OCI-LY7 (cell line): ENCODE measurements at regions not wholly inside any gene's neighbourhood (a gene's known extent, or its start where the extent isn't known, plus 50 kb on each side); places are given as distances from the start of the nearest gene placed in this dataset.

Experiments used
- BruUV-seq: library from RNA; stranded (reverse); fragments of 400-500 nt; replicated peaks from 2 replicates; lab custom pipeline; 2021; lab: Mats Ljungman, UMichigan
- CTCF ChIA-PET: fragments of 300-600 bp; sonication (Branson Sonifier 250); formaldehyde crosslinking; loops from one replicate; lab custom pipeline; 2022; ENCODE audit warnings: antibody characterized with exemption; ENCODE audit not compliant: unreplicated experiment; lab: Charles Lee
- POLR2A ChIA-PET: fragments of 300-600 bp; sonication (Branson Sonifier 250); formaldehyde crosslinking; loops from one replicate; lab custom pipeline; 2022; ENCODE audit warnings: antibody characterized with exemption; lab: Charles Lee
- DNase-seq: peaks from one replicate; pipeline ENCODE4 v3.0.0-alpha.2; 2015; ENCODE audit warnings: low spot score
- H2AFZ ChIP-seq: fragments of 200-600 bp; sonication (generic), shearing (Covaris generic); 2 replicates; pipeline ENCODE4 v1.6.1; 2014; ENCODE audit warnings: mild to moderate bottlenecking, antibody characterized with exemption, low read length, moderate library complexity
- H3K27ac ChIP-seq: fragments of 200-600 bp; sonication (generic); 2 replicates; pipeline ENCODE4 v1.5.1; 2014; ENCODE audit warnings: mixed run types, low read depth, mild to moderate bottlenecking, moderate library complexity, low read length, inconsistent platforms; ENCODE audit not compliant: poor library complexity, severe bottlenecking
- H3K36me3 ChIP-seq: fragments of 200-600 bp; sonication (generic); 2 replicates; pipeline ENCODE4 v1.6.1; 2014; ENCODE audit warnings: mild to moderate bottlenecking, antibody characterized with exemption, low read length, moderate library complexity, mixed read lengths; ENCODE audit not compliant: insufficient read depth
- H3K4me1 ChIP-seq: fragments of 200-600 bp; sonication (generic); 2 replicates; pipeline ENCODE4 v1.5.1; 2014; ENCODE audit warnings: mild to moderate bottlenecking, low read length; ENCODE audit not compliant: insufficient read depth, poor library complexity, severe bottlenecking
- H3K4me2 ChIP-seq: fragments of 200-600 bp; sonication (generic); 2 replicates; pipeline ENCODE4 v1.6.1; 2014; ENCODE audit warnings: mild to moderate bottlenecking, low read length
- H3K4me3 ChIP-seq: fragments of 200-600 bp; sonication (generic); 2 replicates; pipeline ENCODE4 v1.5.1; 2014; ENCODE audit warnings: mild to moderate bottlenecking, low read depth, low read length; ENCODE audit not compliant: poor library complexity, severe bottlenecking
- H3K79me2 ChIP-seq: fragments of 200-600 bp; sonication (generic); 2 replicates; pipeline ENCODE4 v1.6.1; 2016; ENCODE audit warnings: low read depth, mild to moderate bottlenecking, low read length, moderate library complexity, mixed read lengths; ENCODE audit not compliant: insufficient read depth
- H3K9me2 ChIP-seq: fragments of 200-600 bp; sonication (generic); 2 replicates; pipeline ENCODE4 v1.6.1; 2016; ENCODE audit warnings: mild to moderate bottlenecking, low read length, mixed read lengths; ENCODE audit not compliant: insufficient read depth
- H3K9me3 ChIP-seq: fragments of 200-600 bp; sonication (generic); 2 replicates; pipeline ENCODE4 v1.6.1; 2014; ENCODE audit warnings: mild to moderate bottlenecking, mixed run types, low read length, mixed read lengths
- H4K20me1 ChIP-seq: fragments of 200-600 bp; sonication (generic); 2 replicates; pipeline ENCODE4 v1.6.1; 2014; ENCODE audit warnings: mild to moderate bottlenecking, antibody characterized with exemption, low read length, moderate library complexity, mixed read lengths; ENCODE audit not compliant: insufficient read depth
- EZH2phosphoT487 ChIP-seq: fragments of 200-600 bp; sonication (generic); IDR thresholded peaks from 2 replicates; pipeline ENCODE4 v1.6.1; 2018; ENCODE audit warnings: low read depth, borderline replicate concordance, mild to moderate bottlenecking, mixed run types, antibody characterized with exemption, low read length, moderate library complexity, mixed read lengths
- intact Hi-C: fragments of 100-400 bp; cut with micrococcal nuclease; formaldehyde crosslinking; loops from one replicate; pipeline ENCODE4 v1.10.0; 2022; ENCODE audit not compliant: unreplicated experiment
- TF ChIP-seq, protein P1 (sequence below): fragments of 200-600 bp; sonication (generic); conservative IDR thresholded peaks from 2 replicates; pipeline ENCODE4 v1.5.1; 2014; ENCODE audit warnings: mild to moderate bottlenecking, antibody characterized with exemption, low read length, moderate library complexity, mixed read lengths

DNA sequence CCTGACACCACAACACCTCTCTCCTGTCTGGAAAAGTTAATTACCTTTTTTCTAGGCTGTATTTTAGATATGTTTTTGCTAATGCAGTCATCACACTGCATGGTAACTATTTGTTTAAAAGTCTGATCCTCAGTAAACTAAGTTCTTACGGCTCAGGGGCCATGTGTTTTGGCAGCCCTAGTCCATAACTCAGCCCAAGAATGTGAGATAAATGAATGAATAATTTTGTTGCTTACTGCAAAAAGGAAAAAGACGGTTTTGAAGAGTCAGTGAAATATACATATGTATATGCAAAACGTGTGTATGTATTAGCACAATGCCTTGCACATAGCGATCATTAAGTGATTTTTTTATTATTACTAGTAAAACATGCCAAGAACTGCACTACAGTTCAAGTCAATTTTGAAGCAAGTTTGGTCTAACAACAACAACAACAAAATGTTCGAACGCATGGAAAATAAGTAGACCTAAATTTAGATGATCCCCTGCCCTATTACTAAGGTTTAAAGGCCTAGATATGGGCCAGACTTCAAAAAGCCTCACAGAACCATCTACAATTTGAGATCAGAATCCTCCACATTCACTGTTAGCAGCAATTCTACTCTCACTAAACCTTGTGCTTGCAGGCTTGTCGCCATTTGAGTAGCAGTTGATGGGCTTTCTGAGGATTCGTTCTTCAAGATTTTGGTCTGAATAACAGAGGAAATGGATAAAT, 140.0 kb downstream of the NDUFA12 start:
- no peaks in the 10 kb centered on the region for H3K9me3 ChIP-seq
- no peaks in the 10 kb centered on the region for H3K79me2 ChIP-seq
- ChIA-PET POLR2A (interaction anchor here (1.3 kb wide), 1 partner anchor 21 kb away, joined by 3 read pairs; no protein-coding TSS in a partner anchor), CTCF (no interaction called here)
- H3K27ac ChIP-seq: no peak overlapping the region
- BruUV-seq: no TSS peak
- H3K4me3 ChIP-seq: no peak overlapping the region
- H3K9me2 ChIP-seq: no peaks in the 10 kb centered on the region
- DNase-seq: no peak
- intact Hi-C loops: no loop called here
- H3K4me2 ChIP-seq: no peak overlapping the region
- no peaks in the 10 kb centered on the region for H3K4me1 ChIP-seq
- TF ChIP-seq, protein P1, sequence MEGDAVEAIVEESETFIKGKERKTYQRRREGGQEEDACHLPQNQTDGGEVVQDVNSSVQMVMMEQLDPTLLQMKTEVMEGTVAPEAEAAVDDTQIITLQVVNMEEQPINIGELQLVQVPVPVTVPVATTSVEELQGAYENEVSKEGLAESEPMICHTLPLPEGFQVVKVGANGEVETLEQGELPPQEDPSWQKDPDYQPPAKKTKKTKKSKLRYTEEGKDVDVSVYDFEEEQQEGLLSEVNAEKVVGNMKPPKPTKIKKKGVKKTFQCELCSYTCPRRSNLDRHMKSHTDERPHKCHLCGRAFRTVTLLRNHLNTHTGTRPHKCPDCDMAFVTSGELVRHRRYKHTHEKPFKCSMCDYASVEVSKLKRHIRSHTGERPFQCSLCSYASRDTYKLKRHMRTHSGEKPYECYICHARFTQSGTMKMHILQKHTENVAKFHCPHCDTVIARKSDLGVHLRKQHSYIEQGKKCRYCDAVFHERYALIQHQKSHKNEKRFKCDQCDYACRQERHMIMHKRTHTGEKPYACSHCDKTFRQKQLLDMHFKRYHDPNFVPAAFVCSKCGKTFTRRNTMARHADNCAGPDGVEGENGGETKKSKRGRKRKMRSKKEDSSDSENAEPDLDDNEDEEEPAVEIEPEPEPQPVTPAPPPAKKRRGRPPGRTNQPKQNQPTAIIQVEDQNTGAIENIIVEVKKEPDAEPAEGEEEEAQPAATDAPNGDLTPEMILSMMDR: no peak
- TF ChIP-seq EZH2phosphoT487: no peak
- H3K36me3 ChIP-seq: no peaks in the 10 kb centered on the region
- no peaks in the 10 kb centered on the region for H4K20me1 ChIP-seq
- no peak overlapping the region for H2AFZ ChIP-seq

DNA sequence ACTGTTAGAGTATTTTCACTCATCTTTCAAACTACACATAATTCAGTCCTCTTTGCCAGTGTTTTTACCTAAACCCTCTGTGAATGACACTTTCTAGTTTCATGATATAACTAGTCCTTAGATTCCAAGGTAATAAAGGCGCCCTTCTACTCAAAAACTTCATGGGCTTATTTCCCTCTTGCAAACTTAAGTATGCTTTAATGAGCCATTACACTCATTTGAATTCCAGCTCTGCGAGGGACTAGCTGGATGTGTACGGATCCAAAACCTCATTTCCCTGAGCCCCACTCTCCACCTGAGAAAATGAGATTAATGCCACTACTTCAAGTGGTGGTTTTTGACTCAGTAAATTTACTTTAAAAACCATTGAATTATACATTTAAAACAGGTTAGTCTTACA, 141.1 kb downstream of the NDUFA12 start:
- Histone ChIP-seq H3K4me1 (no peaks in the 10 kb centered on the region), H3K9me3 (no peaks in the 10 kb centered on the region), H3K4me2 (no peak overlapping the region), H3K4me3 (no peak overlapping the region), H3K79me2 (no peaks in the 10 kb centered on the region), H3K9me2 (no peaks in the 10 kb centered on the region), H3K36me3 (no peaks in the 10 kb centered on the region), H3K27ac (no peak overlapping the region), H4K20me1 (no peaks in the 10 kb centered on the region), H2AFZ (no peak overlapping the region; the same call in 1 of the 2 replicates)
- TF ChIP-seq EZH2phosphoT487: no peak
- TF ChIP-seq, protein P1: no peak
- CTCF ChIA-PET: no interaction called here
- POLR2A ChIA-PET: interaction anchor here (1.3 to 1.7 kb wide), 2 partner anchors 9 to 20 kb away, joined by 3 to 4 read pairs; no protein-coding TSS in a partner anchor
- intact Hi-C loops: no loop called here
- no peak for DNase-seq
- no TSS peak for BruUV-seq

DNA sequence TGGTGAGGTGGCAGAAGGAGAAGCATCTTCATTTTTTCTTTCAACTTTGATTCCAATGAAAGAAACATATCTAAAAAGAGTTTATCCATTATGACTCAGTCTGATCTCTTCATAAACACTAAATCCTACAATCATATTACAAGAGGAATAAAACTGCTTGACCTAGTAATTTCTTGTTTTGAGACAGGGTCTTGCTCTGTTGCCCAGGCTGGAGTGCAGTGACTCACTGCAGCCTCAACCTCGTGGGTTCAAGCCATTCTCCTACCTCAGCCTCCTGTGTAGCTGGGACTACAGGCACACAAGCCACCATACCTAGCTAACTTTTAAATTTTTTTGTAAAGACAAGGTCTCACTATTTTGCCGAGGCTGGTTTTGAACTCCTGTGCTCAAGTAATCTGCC, 147.2 kb downstream of the NDUFA12 start:
- Histone ChIP-seq H2AFZ (no peak overlapping the region), H3K36me3 (no peaks in the 10 kb centered on the region), H3K79me2 (no peaks in the 10 kb centered on the region), H3K4me2 (no peak overlapping the region), H3K9me2 (no peaks in the 10 kb centered on the region), H3K9me3 (peaks cover 4% of the 10 kb centered on the region; the same call in 1 of the 2 replicates), H4K20me1 (no peaks in the 10 kb centered on the region), H3K4me3 (no peak overlapping the region), H3K27ac (no peak overlapping the region), H3K4me1 (peaks cover 6% of the 10 kb centered on the region)
- BruUV-seq: no TSS peak
- no peak for DNase-seq
- intact Hi-C loops: no loop called here
- TF ChIP-seq, protein P1: no peak
- TF ChIP-seq EZH2phosphoT487: no peak
- ChIA-PET CTCF (no interaction called here), POLR2A (interaction anchor here (1.1 to 1.8 kb wide), 2 partner anchors 11 to 87 kb away, joined by 4 to 5 read pairs; no protein-coding TSS in a partner anchor)
